A549 (cell line): ENCODE measurements at regions not wholly inside any gene's neighbourhood (a gene's known extent, or its start where the extent isn't known, plus 50 kb on each side); places are given as distances from the start of the nearest gene placed in this dataset.

Experiments
- ATAC-seq, 2 experiments: fragments of 200-7000 bp in 1 of 2; fragments of >200 bp in 1 of 2; cut with Nextera tagmentation in 1 of 2; cut with Tn5 transposase in 1 of 2; 3 replicates each; pipeline versions ENCODE4 v1.8.0 to v1.9.1; 2018 to 2020; ENCODE audit warnings: mild to moderate bottlenecking in 1 of 2, moderate library complexity in 1 of 2
- CTCF ChIA-PET: fragments of 300-600 bp; sonication (Branson Sonifier 250); formaldehyde crosslinking; extraction: SDS; loops from one replicate; lab custom pipeline; 2021; ENCODE audit warnings: antibody characterized with exemption, inconsistent platforms; lab: Yijun Ruan, JAX
- POLR2A ChIA-PET: fragments of 350-600 bp; formaldehyde crosslinking; extraction: SDS; loops from one replicate; lab custom pipeline; 2021; ENCODE audit warnings: antibody characterized with exemption, inconsistent platforms; lab: Yijun Ruan, JAX
- DNase-seq, 2 experiments: peaks; one replicate each; pipeline versions ENCODE4 v3.0.0 to v3.0.0-alpha.2; 2011 to 2016; ENCODE audit warnings: low read depth in 1 of 2, low spot score in 1 of 2
- FAIRE-seq: peaks from 2 replicates; lab custom pipeline; 2011; peaks lifted over from hg19 to GRCh38; lab: Jason Lieb, UNC
- H3K27ac ChIP-seq, 2 experiments: fragments of >200 bp; sonication (Bioruptor Twin); formaldehyde crosslinking; 3 replicates each; pipeline ENCODE4 v1.5.1; 2016 to 2017
- H3K4me1 ChIP-seq: fragments of >200 bp; sonication (Bioruptor Twin); formaldehyde crosslinking; 3 replicates; pipeline ENCODE4 v1.6.1; 2016
- H3K4me2 ChIP-seq: fragments of >200 bp; sonication (Bioruptor Twin); formaldehyde crosslinking; 3 replicates; pipeline ENCODE4 v1.6.1; 2016
- H3K4me3 ChIP-seq: fragments of >200 bp; sonication (Bioruptor Twin); formaldehyde crosslinking; 3 replicates; pipeline ENCODE4 v1.5.1; 2016
- H3K9me3 ChIP-seq: fragments of >200 bp; sonication (Bioruptor Twin); formaldehyde crosslinking; 3 replicates; pipeline ENCODE4 v1.6.1; 2016
- BCL3 ChIP-seq: fragments of >200 bp; sonication (Bioruptor Twin); formaldehyde crosslinking; IDR thresholded peaks from 3 replicates; pipeline ENCODE4 v1.6.1; 2016
- CBX2 ChIP-seq: fragments of 200-600 bp; sonication (generic); IDR thresholded peaks from 2 replicates; pipeline ENCODE4 v1.6.1; 2016; ENCODE audit warnings: low read depth, mild to moderate bottlenecking, borderline replicate concordance
- CEBPB ChIP-seq, 2 experiments: fragments of >200 bp in 1 of 2; sonication (Bioruptor Twin) in 1 of 2; formaldehyde crosslinking in 1 of 2; IDR thresholded peaks; 2 replicates each; pipeline ENCODE4 v1.6.1; 2012 to 2016
- CHD2 ChIP-seq: fragments of 150-350 bp; IDR thresholded peaks from 2 replicates; pipeline ENCODE4 v1.6.1; 2014; ENCODE audit warnings: low read length; ENCODE audit not compliant: partially characterized antibody
- CTCF ChIP-seq: fragments of >200 bp; sonication (Bioruptor Twin); formaldehyde crosslinking; IDR thresholded peaks from 3 replicates; pipeline ENCODE4 v1.5.1; 2016
- EHMT2 ChIP-seq: fragments of 200-600 bp; sonication (generic); IDR thresholded peaks from 2 replicates; pipeline ENCODE4 v1.6.1; 2016; ENCODE audit warnings: antibody characterized with exemption, low read depth, mild to moderate bottlenecking, moderate library complexity
- ESRRA ChIP-seq: fragments of 150-350 bp; IDR thresholded peaks from 2 replicates; pipeline ENCODE4 v1.6.1; 2014; ENCODE audit warnings: mild to moderate bottlenecking, low read length, borderline replicate concordance
- FOXS1 ChIP-seq: fragments of 250-450 bp; sonication (Bioruptor Pico); IDR thresholded peaks from 2 replicates; pipeline ENCODE4 v1.5.0; 2020; ENCODE audit warnings: mild to moderate bottlenecking, moderate library complexity
- GATA3 ChIP-seq: IDR thresholded peaks from 2 replicates; pipeline ENCODE4 v1.6.1; 2012; ENCODE audit warnings: borderline replicate concordance
- HES2 ChIP-seq: fragments of >200 bp; sonication (Bioruptor Twin); formaldehyde crosslinking; IDR thresholded peaks from 2 replicates; pipeline ENCODE4 v1.6.1; 2016
- HEYL ChIP-seq: fragments of 250-450 bp; sonication (Bioruptor Pico); IDR thresholded peaks from 2 replicates; pipeline ENCODE4 v1.8.0; 2021; ENCODE audit warnings: mild to moderate bottlenecking, moderate library complexity
- HOXB5 ChIP-seq: fragments of 250-450 bp; sonication (Bioruptor Pico); IDR thresholded peaks from 2 replicates; pipeline ENCODE4 v1.5.0; 2020; ENCODE audit warnings: mild to moderate bottlenecking, moderate library complexity
- KDM1A ChIP-seq: fragments of 200-600 bp; sonication (generic); IDR thresholded peaks from 2 replicates; pipeline ENCODE4 v1.6.1; 2016; ENCODE audit warnings: low read depth, mild to moderate bottlenecking
- KDM5A ChIP-seq: fragments of 200-600 bp; sonication (generic); IDR thresholded peaks from 2 replicates; pipeline ENCODE4 v1.6.1; 2016; ENCODE audit warnings: antibody characterized with exemption, mild to moderate bottlenecking
- MAFK ChIP-seq: fragments of 450-650 bp; IDR thresholded peaks from 2 replicates; pipeline ENCODE4 v1.6.1; 2014; ENCODE audit not compliant: partially characterized antibody
- MYC ChIP-seq: IDR thresholded peaks from 2 replicates; pipeline ENCODE4 v1.6.1; 2012; ENCODE audit warnings: mild to moderate bottlenecking, inconsistent platforms, low read length, improper control_type of control experiment, borderline replicate concordance
- NPAS2 ChIP-seq: fragments of 250-450 bp; sonication (Bioruptor Pico); IDR thresholded peaks from 2 replicates; pipeline ENCODE4 v1.8.0; 2022; ENCODE audit warnings: mild to moderate bottlenecking, moderate library complexity, borderline replicate concordance
- PHF8 ChIP-seq: fragments of 200-600 bp; sonication (generic); IDR thresholded peaks from 2 replicates; pipeline ENCODE4 v1.6.1; 2016; ENCODE audit warnings: low read depth, mild to moderate bottlenecking, antibody characterized with exemption, moderate library complexity, borderline replicate concordance
- POLR2A ChIP-seq: IDR thresholded peaks from 2 replicates; pipeline ENCODE4 v1.6.1; 2012; ENCODE audit warnings: mild to moderate bottlenecking, low read length
- POLR2AphosphoS2 ChIP-seq: conservative IDR thresholded peaks from 2 replicates; pipeline ENCODE4 v1.6.1; 2012; ENCODE audit warnings: low read length, improper control_type of control experiment, inconsistent platforms
- RAD21 ChIP-seq, 2 experiments: fragments of >200 bp in 1 of 2; sonication (Bioruptor Twin) in 1 of 2; formaldehyde crosslinking in 1 of 2; IDR thresholded peaks in 1 of 2; conservative IDR thresholded peaks in 1 of 2; 2 replicates in 1 of 2; 3 replicates in 1 of 2; pipeline ENCODE4 v1.6.1; 2012 to 2018; ENCODE audit warnings: inconsistent platforms in 1 of 2
- RFX5 ChIP-seq: fragments of 450-650 bp; IDR thresholded peaks from 2 replicates; pipeline ENCODE4 v1.7.1; 2014; ENCODE audit warnings: antibody characterized with exemption, mild to moderate bottlenecking, moderate library complexity
- RNF2 ChIP-seq: fragments of 200-600 bp; sonication (generic); IDR thresholded peaks from 2 replicates; pipeline ENCODE4 v1.6.1; 2016; ENCODE audit warnings: low read depth, mild to moderate bottlenecking, antibody characterized with exemption, moderate library complexity, borderline replicate concordance
- SREBF2 ChIP-seq: fragments of 450-650 bp; IDR thresholded peaks from 2 replicates; pipeline ENCODE4 v1.6.1; 2014; ENCODE audit warnings: mild to moderate bottlenecking, moderate library complexity
- TFCP2L1 ChIP-seq: fragments of 250-450 bp; sonication (Bioruptor Pico); IDR thresholded peaks from 2 replicates; pipeline ENCODE4 v1.5.0; 2021; ENCODE audit warnings: mild to moderate bottlenecking
- TP53 ChIP-seq: fragments of 250-450 bp; sonication (Bioruptor Pico); IDR thresholded peaks from 2 replicates; pipeline ENCODE4 v1.5.0; 2021; ENCODE audit warnings: mild to moderate bottlenecking, moderate library complexity
- ZC3H11A ChIP-seq: fragments of 450-650 bp; IDR thresholded peaks from 2 replicates; pipeline ENCODE4 v1.6.1; 2014; ENCODE audit warnings: antibody characterized with exemption, mild to moderate bottlenecking
- WGBS: methylation state at CpG from one replicate; pipeline ENCODE4 v1.1.6; 2017; ENCODE audit errors: missing lambda C conversion rate; 5-methylcytosine and 5-hydroxymethylcytosine counted together

GRCh38 chr2:18787726-18788125 is 198.4 kb upstream of the NT5C1B start:
- Histone ChIP-seq H3K27ac (no peak overlapping the region), H3K4me2 (no peak overlapping the region)
- 36% methylated on average over 2 of the region's 2 CpGs for WGBS
- ATAC-seq (0 out of 6 replicates have a peak, but pooled peaks of 1 of the 2 experiments have one; percentile 35), FAIRE-seq (no peak), DNase-seq (no peak)
- CTCF ChIA-PET, result no interaction called here
- no peak for TF ChIP-seq KDM5A
- no peak for TF ChIP-seq PHF8
- TF ChIP-seq HES2, result no peak
- TF ChIP-seq TP53 (CRISPR knock-in tag), result no peak
- no peak for TF ChIP-seq GATA3
- TF ChIP-seq SREBF2, result no peak
- TF ChIP-seq KDM1A, result no peak
- no peak for TF ChIP-seq ESRRA
- no peak for TF ChIP-seq RFX5
- no peak for TF ChIP-seq RNF2
- no peak for TF ChIP-seq POLR2A
- TF ChIP-seq CBX2, result no peak
- TF ChIP-seq CTCF, result no peak
- TF ChIP-seq HEYL (CRISPR knock-in tag), result no peak
- TF ChIP-seq, all 56 proteins: peak for 0
- no peak overlapping the region for H3K4me3 ChIP-seq
- no peaks in the 10 kb centered on the region for H3K4me1 ChIP-seq
- peaks cover 10% of the 10 kb centered on the region; the same call in 1 of the 3 replicates for H3K9me3 ChIP-seq
- POLR2A ChIA-PET, result no interaction called here

- POLR2A ChIA-PET, result no interaction called here
- FAIRE-seq, result no peak
- CTCF ChIA-PET, result interaction anchor here (1.0 kb wide), 1 partner anchor 9 kb away, joined by 3 read pairs; no protein-coding TSS in a partner anchor
Observed at GRCh38 chr2:18784245-18784644, 194.9 kb upstream of the NT5C1B start.

GRCh38 chr2:18781541-18782280 is 192.3 kb upstream of the NT5C1B start:
- H3K4me1 ChIP-seq, result no peaks in the 10 kb centered on the region
- TF ChIP-seq CEBPB (IDR thresholded peaks at IDR 0.05) (no peak), RAD21 (conservative IDR thresholded peaks at IDR 0.05 in 1 of 2, IDR thresholded peaks at IDR 0.05 in 1 of 2) (no peak), SREBF2 (no peak)
- H3K9me3 ChIP-seq, result peaks cover 10% of the 10 kb centered on the region; the same call in 1 of the 3 replicates
- ATAC-seq (no peak), DNase-seq (no peak), FAIRE-seq (peak; percentile 18)
- H3K4me3 ChIP-seq, result no peak overlapping the region
- ChIA-PET CTCF (interaction anchor here (1.2 to 2.0 kb wide), 2 partner anchors 12 to 261 kb away, joined by 3 to 4 read pairs; no protein-coding TSS in a partner anchor), POLR2A (no interaction called here)
- H3K4me2 ChIP-seq, result no peak overlapping the region
- no peak overlapping the region for H3K27ac ChIP-seq
- WGBS, result 65% methylated on average over 1 of the region's 1 CpG

More at GRCh38 chr2:18784245-18784644, 194.9 kb upstream of the NT5C1B start:
- ATAC-seq (no peak), DNase-seq (no peak)
- TF ChIP-seq CHD2, result no peak
- no peak for TF ChIP-seq POLR2AphosphoS2
- TF ChIP-seq MAFK, result no peak
- no peak for TF ChIP-seq KDM1A
- TF ChIP-seq ZC3H11A, result no peak
- no peak for TF ChIP-seq EHMT2
- TF ChIP-seq TFCP2L1 (CRISPR knock-in tag), result no peak
- no peak for TF ChIP-seq MYC
- TF ChIP-seq HOXB5 (CRISPR knock-in tag), result no peak
- TF ChIP-seq NPAS2 (CRISPR knock-in tag), result no peak
- TF ChIP-seq BCL3, result no peak
- TF ChIP-seq FOXS1 (CRISPR knock-in tag), result no peak
- Histone ChIP-seq H3K9me3 (peaks cover 10% of the 10 kb centered on the region; the same call in 1 of the 3 replicates), H3K27ac (no peak overlapping the region), H3K4me2 (no peak overlapping the region), H3K4me3 (no peak overlapping the region), H3K4me1 (no peaks in the 10 kb centered on the region)
- 12% methylated on average over 2 of the region's 2 CpGs for WGBS
